IMR-90 (cell line): ENCODE measurements at regions not wholly inside any gene's neighbourhood (a gene's known extent, or its start where the extent isn't known, plus 50 kb on each side); places are given as distances from the start of the nearest gene placed in this dataset.

Source experiments
- ATAC-seq: fragments of 200-7000 bp; cut with Tn5 transposase; 2 replicates; pipeline ENCODE4 v1.9.1; 2020; ENCODE audit warnings: low read depth, mild to moderate bottlenecking, moderate library complexity
- BruUV-seq: library from RNA; stranded (reverse); fragments of 400-500 nt; replicated peaks from 2 replicates; lab custom pipeline; 2021; lab: Mats Ljungman, UMichigan
- CTCF ChIA-PET: fragments of 300-600 bp; formaldehyde crosslinking; extraction: SDS; loops from one replicate; lab custom pipeline; 2021; ENCODE audit warnings: antibody characterized with exemption; lab: Yijun Ruan, JAX
- POLR2A ChIA-PET: fragments of 300-600 bp; sonication (Branson Sonifier 250); formaldehyde crosslinking; loops from one replicate; lab custom pipeline; 2022; ENCODE audit warnings: antibody characterized with exemption; ENCODE audit not compliant: unreplicated experiment; lab: Charles Lee
- DNase-seq: peaks from one replicate; pipeline ENCODE4 v3.0.0; 2013
- H2AFZ ChIP-seq: replicated peaks from 2 replicates; pipeline ENCODE3; 2013; ENCODE audit warnings: low read length, mild to moderate bottlenecking; ENCODE audit not compliant: poor library complexity
- H2AK5ac ChIP-seq: 2 replicates; pipeline ENCODE4 v1.6.1; 2013; ENCODE audit warnings: low read depth, low read length, inconsistent platforms
- H2AK9ac ChIP-seq: replicated peaks from 2 replicates; pipeline ENCODE3; 2013; ENCODE audit warnings: mild to moderate bottlenecking, low read depth, low read length, moderate library complexity; ENCODE audit not compliant: poor library complexity
- H2BK120ac ChIP-seq: 2 replicates; pipeline ENCODE4 v1.6.1; 2013; ENCODE audit warnings: low read depth, low read length, inconsistent platforms
- H2BK15ac ChIP-seq: 3 replicates; pipeline ENCODE4 v1.6.1; 2013; ENCODE audit warnings: low read depth, low read length, inconsistent platforms
- H2BK20ac ChIP-seq: 2 replicates; pipeline ENCODE4 v1.6.1; 2013; ENCODE audit warnings: low read depth, mild to moderate bottlenecking, inconsistent platforms, low read length, moderate library complexity
- H2BK5ac ChIP-seq: 2 replicates; pipeline ENCODE4 v1.6.1; 2013; ENCODE audit warnings: mild to moderate bottlenecking, low read depth, low read length, inconsistent platforms; ENCODE audit not compliant: poor library complexity, severe bottlenecking
- H3K14ac ChIP-seq: replicated peaks from 2 replicates; pipeline ENCODE4 v1.6.1; 2013; ENCODE audit warnings: low read depth, low read length, inconsistent platforms
- H3K18ac ChIP-seq: 2 replicates; pipeline ENCODE4 v1.6.1; 2013; ENCODE audit warnings: low read depth, low read length, control low read depth
- H3K23ac ChIP-seq: 2 replicates; pipeline ENCODE4 v1.6.1; 2013; ENCODE audit warnings: low read depth, low read length, inconsistent platforms
- H3K27ac ChIP-seq: 2 replicates; pipeline ENCODE4 v1.5.1; 2013; ENCODE audit warnings: mild to moderate bottlenecking, control low read depth, low read length; ENCODE audit not compliant: insufficient read depth
- H3K27me3 ChIP-seq: 2 replicates; pipeline ENCODE4 v1.6.1; 2013; ENCODE audit warnings: low read length; ENCODE audit not compliant: control insufficient read depth, insufficient read depth
- H3K36me3 ChIP-seq: 2 replicates; pipeline ENCODE4 v1.6.1; 2013; ENCODE audit warnings: low read length, mixed read lengths; ENCODE audit not compliant: control insufficient read depth, insufficient read depth
- H3K4ac ChIP-seq: 2 replicates; pipeline ENCODE4 v1.6.1; 2013; ENCODE audit warnings: low read depth, low read length, inconsistent platforms
- H3K4me1 ChIP-seq: 2 replicates; pipeline ENCODE4 v1.6.1; 2013; ENCODE audit warnings: low read length, mixed read lengths; ENCODE audit not compliant: control insufficient read depth, insufficient read depth
- H3K4me2 ChIP-seq: 2 replicates; pipeline ENCODE4 v1.6.1; 2013; ENCODE audit warnings: low read depth, mild to moderate bottlenecking, control low read depth, low read length, moderate library complexity
- H3K4me3 ChIP-seq: 2 replicates; pipeline ENCODE4 v1.5.1; 2013; ENCODE audit warnings: low read depth, mild to moderate bottlenecking, control low read depth, low read length, moderate library complexity; ENCODE audit not compliant: insufficient read depth
- H3K56ac ChIP-seq: 2 replicates; pipeline ENCODE4 v1.6.1; 2013; ENCODE audit warnings: low read length, inconsistent platforms; ENCODE audit not compliant: insufficient read depth; ENCODE audit errors: extremely low read depth
- H3K79me1 ChIP-seq, 2 experiments: 2 replicates each; pipeline ENCODE4 v1.6.1; 2013; ENCODE audit warnings: low read length in 2 of 2, inconsistent platforms in 1 of 2, low read depth in 1 of 2
- H3K9ac ChIP-seq: 2 replicates; pipeline ENCODE4 v1.6.1; 2013; ENCODE audit warnings: low read depth, low read length, control low read depth
- H3K9me1 ChIP-seq: 2 replicates; pipeline ENCODE4 v1.6.1; 2013; ENCODE audit warnings: low read length, inconsistent platforms; ENCODE audit not compliant: insufficient read depth
- H3K9me3 ChIP-seq: 2 replicates; pipeline ENCODE4 v1.6.1; 2013; ENCODE audit warnings: low read length; ENCODE audit not compliant: control insufficient read depth, insufficient read depth
- H4K20me1 ChIP-seq: 2 replicates; pipeline ENCODE4 v1.6.1; 2013; ENCODE audit warnings: low read length, inconsistent platforms; ENCODE audit not compliant: insufficient read depth
- H4K5ac ChIP-seq: 2 replicates; pipeline ENCODE4 v1.6.1; 2013; ENCODE audit warnings: mild to moderate bottlenecking, low read depth, low read length, control low read depth
- H4K8ac ChIP-seq, 2 experiments: 2 replicates each; pipeline ENCODE4 v1.6.1; 2013; ENCODE audit warnings: low read depth in 2 of 2, low read length in 2 of 2, control low read depth in 1 of 2, inconsistent platforms in 1 of 2
- H4K91ac ChIP-seq: 2 replicates; pipeline ENCODE4 v1.6.1; 2013; ENCODE audit warnings: low read depth, low read length, inconsistent platforms; ENCODE audit not compliant: insufficient read depth
- CHD1 ChIP-seq: IDR thresholded peaks from 2 replicates; pipeline ENCODE4 v1.6.1; 2012; ENCODE audit warnings: low read depth, low read length, improper control_type of control experiment
- MAFK ChIP-seq: IDR thresholded peaks from 2 replicates; pipeline ENCODE4 v1.6.1; 2012; ENCODE audit warnings: low read depth, low read length, improper control_type of control experiment
- RFX5 ChIP-seq: IDR thresholded peaks from 2 replicates; pipeline ENCODE4 v1.8.0; 2012; ENCODE audit warnings: low read depth, mild to moderate bottlenecking, low read length, moderate library complexity
- SMC3 ChIP-seq: fragments of 150-350 bp; IDR thresholded peaks from 2 replicates; pipeline ENCODE4 v1.6.1; 2016; ENCODE audit warnings: low read depth, mild to moderate bottlenecking, antibody characterized with exemption, low read length, moderate library complexity
- WGBS, 2 experiments: methylation state at CpG; one replicate each; pipeline versions ENCODE4 v1.1.5 to v1.1.7; 2013; ENCODE audit warnings: missing lambda C conversion rate in 2 of 2; ENCODE audit not compliant: insufficient read length in 1 of 2; ENCODE audit errors: extremely low coverage in 2 of 2; 5-methylcytosine and 5-hydroxymethylcytosine counted together
- dilution Hi-C: fragments of 300-500 bp; cut with HindIII; formaldehyde crosslinking; loops from one replicate; pipeline ENCODE4 v1.14.3; 2018; ENCODE audit warnings: low sequenced_read_pairs; ENCODE audit not compliant: unreplicated experiment
- in situ Hi-C: fragments of 300-500 bp; cut with MboI; formaldehyde crosslinking; loops from 3 replicates; pipeline ENCODE4 v1.14.3; 2019; ENCODE audit warnings: low sequenced_read_pairs, inconsistent platforms, mixed read lengths
- intact Hi-C: fragments of 100-400 bp; cut with micrococcal nuclease; formaldehyde crosslinking; loops from 2 replicates; pipeline ENCODE4 v1.10.0; 2022
- TF ChIP-seq, protein P1 (sequence below): fragments of 150-350 bp; IDR thresholded peaks from 2 replicates; pipeline ENCODE4 v1.6.1; 2016; ENCODE audit warnings: low read depth, mild to moderate bottlenecking, low read length, moderate library complexity, borderline replicate concordance

DNA sequence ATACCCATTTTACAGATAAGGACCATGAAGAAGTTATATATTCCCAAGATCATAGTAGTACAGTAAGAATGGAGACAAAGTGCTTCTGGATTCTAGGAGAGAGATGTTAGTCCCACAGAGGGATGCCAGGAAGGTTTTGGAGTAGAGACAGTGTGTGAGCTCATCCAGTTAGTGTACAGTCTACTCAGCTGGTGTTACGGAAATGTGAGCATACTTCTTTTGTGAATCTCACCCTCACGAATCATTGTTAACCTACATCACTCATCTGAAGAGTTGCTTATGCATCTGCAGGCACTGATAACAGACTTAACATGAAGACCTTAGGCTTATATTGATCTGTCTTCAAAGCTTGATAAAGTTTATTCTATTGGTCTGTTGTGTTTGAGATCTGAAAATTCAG, 106.6 kb upstream of the PTPRG start:
- no peak for ATAC-seq
- POLR2A ChIA-PET = no interaction called here

More for the DNA sequence above, 106.6 kb upstream of the PTPRG start:
- Histone ChIP-seq H2AFZ (no peak overlapping the region), H2AK5ac (no peak overlapping the region), H2BK5ac (no peak overlapping the region), H4K8ac (no peak overlapping the region), H2BK120ac (no peak overlapping the region), H3K23ac (no peak overlapping the region), H3K9ac (no peak overlapping the region), H3K18ac (no peak overlapping the region), H2BK15ac (no peak overlapping the region), H4K5ac (no peak overlapping the region), H3K4me1 (no peaks in the 10 kb centered on the region; the same call in 1 of the 2 replicates), H3K27me3 (no peaks in the 10 kb centered on the region), H3K27ac (no peak overlapping the region), H3K4me3 (no peak overlapping the region), H3K36me3 (no peaks in the 10 kb centered on the region), H3K4me2 (no peak overlapping the region), H3K9me1 (no peaks in the 10 kb centered on the region), H2BK20ac (no peak overlapping the region), H4K20me1 (no peaks in the 10 kb centered on the region), H3K56ac (no peak overlapping the region), H3K4ac (no peak overlapping the region), H3K79me1 (no peaks in the 10 kb centered on the region), H3K14ac (no peak overlapping the region), H2AK9ac (no peak overlapping the region), H3K9me3 (no peaks in the 10 kb centered on the region), H4K91ac (no peak overlapping the region)
- intact Hi-C loops = no loop called here
- TF ChIP-seq RFX5 = no peak
- no peak for TF ChIP-seq MAFK
- TF ChIP-seq SMC3 = no peak
- TF ChIP-seq CHD1 = no peak
- TF ChIP-seq, protein P1, sequence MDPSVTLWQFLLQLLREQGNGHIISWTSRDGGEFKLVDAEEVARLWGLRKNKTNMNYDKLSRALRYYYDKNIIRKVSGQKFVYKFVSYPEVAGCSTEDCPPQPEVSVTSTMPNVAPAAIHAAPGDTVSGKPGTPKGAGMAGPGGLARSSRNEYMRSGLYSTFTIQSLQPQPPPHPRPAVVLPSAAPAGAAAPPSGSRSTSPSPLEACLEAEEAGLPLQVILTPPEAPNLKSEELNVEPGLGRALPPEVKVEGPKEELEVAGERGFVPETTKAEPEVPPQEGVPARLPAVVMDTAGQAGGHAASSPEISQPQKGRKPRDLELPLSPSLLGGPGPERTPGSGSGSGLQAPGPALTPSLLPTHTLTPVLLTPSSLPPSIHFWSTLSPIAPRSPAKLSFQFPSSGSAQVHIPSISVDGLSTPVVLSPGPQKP = no peak
- BruUV-seq = no TSS peak
- WGBS, 2 experiments = no CpG with 5 or more reads among the region's 2 CpGs
- DNase-seq = peak; percentile 21
- dilution Hi-C loops = no loop called here
- CTCF ChIA-PET = no interaction called here
- in situ Hi-C loops = no loop called here
